ENCODE measurements at regions not wholly inside any gene's neighbourhood (a gene's known extent, or its start where the extent isn't known, plus 50 kb on each side); places are given as distances from the start of the nearest gene placed in this dataset.

- TF ChIP-seq CTCF (IDR thresholded peaks at IDR 0.05; ENCODE audit: low read length), result no peak
- no peak for TF ChIP-seq EZH2 (IDR thresholded peaks at IDR 0.05; ENCODE audit: borderline replicate concordance, low read length)
These were observed 109.9 kb downstream of the NCOR2 start for GRCh38 chr12:124457287-124458219.
